H4 (cell line): ENCODE measurements at regions not wholly inside any gene's neighbourhood (a gene's known extent, or its start where the extent isn't known, plus 50 kb on each side); places are given as distances from the start of the nearest gene placed in this dataset.
"Not testable (repeated sequence)": the region's sequence is repeated elsewhere in the genome, so short reads cannot be mapped to it uniquely, and the experiment has no call there.

ENCODE experiments used
- DNase-seq: peaks from one replicate; pipeline ENCODE4 v3.0.0-alpha.2; 2015; ENCODE audit warnings: low spot score

DNA sequence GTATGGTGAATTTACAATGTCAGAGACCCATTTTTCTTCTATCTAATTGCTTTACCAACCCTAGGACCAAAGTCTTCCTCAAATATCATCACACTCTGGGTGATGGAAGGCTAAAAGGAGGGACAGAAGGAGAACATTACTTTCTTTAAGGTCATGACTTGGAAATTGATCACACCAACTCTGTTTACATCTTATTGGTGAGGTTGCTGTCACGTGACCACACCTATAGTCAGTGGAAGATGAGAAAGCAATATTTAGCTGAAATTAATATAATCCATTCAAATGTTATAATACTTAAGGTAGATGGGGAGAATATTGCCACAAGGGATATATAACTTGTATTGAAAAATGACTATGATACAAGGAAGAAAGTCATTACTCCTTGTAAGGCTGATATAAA, 183.6 kb upstream of the SMIM30 start:
- DNase-seq = no peak

DNA sequence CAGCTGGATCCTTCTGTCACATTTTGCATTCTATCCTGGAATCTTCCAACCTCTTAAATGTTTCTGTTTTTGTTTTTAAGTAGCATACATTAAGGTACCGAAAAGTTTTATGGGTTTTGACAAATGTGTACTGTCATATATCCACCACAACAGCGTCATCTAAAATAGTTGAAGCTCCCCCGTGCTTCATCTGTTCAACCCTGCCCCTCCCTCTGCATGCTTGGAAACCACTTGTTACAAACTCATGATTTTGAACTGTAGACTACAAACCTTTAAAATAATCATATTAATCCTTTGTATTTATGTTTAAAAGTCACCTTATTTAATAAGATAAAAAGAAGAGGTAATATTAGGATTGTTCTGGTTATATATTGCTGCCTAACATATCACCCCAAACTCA, 182.8 kb upstream of the SMIM30 start:
- DNase-seq = no peak

DNA sequence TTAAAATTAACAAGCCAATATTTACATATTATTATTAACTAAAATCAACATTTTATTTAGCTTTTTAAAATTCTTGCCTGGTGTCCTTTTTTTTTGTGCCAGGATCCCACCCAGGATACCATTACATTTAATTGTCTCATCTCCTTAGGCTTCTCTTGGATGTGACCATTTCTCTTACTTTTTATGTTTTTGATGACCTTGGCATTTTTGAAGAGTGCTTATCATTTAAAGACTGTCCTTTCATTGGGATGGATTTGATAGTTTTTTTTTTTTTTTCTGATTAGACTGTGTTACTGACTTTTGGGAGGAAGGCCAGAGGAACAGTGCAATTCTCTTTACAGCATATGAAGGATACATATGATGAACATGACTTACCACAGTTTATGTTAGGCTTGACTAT, 181.4 kb upstream of the SMIM30 start:
- DNase-seq = no peak

DNA sequence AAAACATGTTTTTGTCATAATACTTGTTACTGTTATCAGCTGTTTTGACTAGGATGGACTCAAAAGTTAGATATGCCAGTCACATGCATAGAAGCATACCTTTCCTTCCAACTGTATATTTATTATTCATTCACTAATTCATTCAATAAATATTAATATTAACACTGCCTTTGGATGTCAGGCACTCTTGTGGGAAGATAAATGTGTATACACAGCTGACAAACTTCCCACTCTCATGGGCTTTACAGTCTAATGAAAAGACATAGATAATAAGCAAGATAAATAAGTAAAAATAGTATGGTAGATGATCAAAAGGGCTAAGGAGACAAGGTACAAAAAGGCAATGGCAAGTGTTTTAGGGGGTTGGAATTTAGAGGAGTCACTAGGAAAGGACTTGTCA, 180.1 kb upstream of the SMIM30 start:
- no peak for DNase-seq

DNA sequence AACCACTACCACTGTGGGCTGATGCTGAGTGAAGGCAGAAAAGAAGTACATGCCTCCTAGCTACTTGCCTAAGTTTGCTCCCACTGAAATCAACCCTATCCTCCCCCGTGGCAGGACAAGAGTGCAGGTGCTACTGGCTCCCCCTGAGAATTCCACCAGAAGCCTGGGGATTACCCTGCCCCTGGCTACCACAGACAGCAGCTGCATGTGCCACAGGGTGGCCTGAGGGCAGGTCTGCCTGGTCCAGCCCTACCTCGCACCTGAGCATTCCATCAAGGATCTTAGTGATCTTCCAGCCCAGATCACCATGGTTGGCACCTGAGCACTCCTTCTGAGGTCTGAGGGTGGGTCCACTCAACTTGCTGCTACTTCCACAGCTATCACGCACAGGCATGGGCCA, 176.4 kb upstream of the SMIM30 start:
- no peak for DNase-seq

DNA sequence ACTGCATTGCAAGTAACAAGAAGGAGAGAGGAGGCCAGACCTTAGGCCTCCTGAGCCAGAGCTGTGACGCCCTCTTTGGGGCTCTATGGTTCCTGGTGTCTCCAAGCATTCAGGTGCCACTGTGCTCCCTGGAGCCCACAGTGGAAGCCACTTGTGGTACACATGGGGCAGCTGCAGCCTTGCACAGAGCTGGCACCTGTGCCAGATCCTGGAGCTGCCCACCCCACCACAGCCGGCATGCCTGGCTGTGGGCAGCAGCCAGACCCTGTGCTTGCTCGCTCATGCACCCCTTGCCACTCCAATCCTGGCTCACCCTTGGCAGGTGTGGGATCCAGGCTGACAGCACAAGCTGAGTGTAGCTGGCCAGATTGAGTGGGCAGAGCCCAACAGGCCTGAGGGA, 173.8 kb upstream of the SMIM30 start:
- no peak for DNase-seq

DNA sequence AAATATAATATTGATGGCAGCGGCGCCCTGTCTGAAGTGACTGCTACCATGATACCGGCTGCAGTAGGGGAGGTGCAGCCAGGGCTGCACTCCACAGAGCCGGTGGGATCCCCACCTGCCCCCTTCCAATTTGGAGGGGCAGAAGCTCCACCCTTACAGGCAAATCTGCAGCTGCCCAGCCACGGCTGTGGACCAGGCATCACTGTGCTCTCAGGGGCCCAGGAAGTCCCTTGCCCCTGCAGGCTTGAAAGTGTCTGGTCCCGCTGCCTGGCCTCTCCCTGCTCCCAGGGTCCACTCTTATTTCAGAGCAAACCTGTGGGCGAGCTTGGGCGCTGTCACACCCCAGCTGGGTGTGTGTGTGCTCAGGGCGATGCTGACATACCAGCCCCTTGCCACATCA, 172.7 kb upstream of the SMIM30 start:
- no peak for DNase-seq

DNA sequence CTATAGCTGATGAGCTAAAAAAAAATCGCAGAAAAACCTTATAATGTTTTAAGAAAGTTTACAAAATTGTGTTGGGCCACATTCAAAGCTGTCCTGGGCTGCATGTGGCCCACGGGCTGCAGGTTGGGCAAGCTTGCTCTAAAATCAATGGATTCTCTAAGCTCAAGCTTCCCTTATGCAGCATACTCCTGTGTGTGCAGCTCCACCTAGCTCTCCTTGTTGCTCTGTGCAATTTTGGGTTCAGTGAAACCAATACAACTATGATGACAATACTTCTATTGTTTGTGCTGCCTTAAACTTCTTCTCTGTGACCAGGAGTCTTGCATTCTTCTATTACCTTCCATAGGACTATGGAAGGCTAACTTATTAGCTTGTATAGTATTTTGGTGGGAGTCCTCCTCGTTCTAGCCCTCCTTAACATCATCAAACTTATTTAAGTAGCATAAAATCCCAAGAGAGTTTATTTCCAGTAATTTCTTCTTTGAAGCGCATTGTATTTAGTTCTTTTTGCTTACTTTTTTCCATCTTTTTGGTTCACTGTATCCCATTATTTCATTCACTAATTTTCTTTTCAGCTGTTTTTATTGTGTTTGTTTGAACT, 170.9 kb upstream of the SMIM30 start:
- peak; percentile 48 for DNase-seq

DNA sequence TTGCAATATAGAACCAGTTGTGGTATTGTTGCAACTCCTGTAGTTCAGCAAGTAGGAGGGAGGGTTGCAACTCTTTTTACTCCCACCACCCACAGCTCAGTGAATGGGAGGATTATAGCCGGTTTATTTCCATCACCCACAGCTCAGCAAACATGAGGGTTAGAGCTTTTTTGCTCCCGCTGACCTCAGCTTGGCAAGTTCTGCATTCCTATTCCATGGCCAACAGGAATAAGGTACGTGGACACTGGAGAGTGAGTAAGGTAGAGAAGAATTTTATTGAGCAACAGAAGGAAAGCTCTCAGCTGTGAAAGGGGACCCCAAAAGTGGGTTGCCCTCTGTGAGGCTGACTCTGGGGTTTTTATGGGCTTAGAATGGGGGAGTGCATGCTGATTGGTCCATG, 167.1 kb upstream of the SMIM30 start:
- DNase-seq = no peak

DNA sequence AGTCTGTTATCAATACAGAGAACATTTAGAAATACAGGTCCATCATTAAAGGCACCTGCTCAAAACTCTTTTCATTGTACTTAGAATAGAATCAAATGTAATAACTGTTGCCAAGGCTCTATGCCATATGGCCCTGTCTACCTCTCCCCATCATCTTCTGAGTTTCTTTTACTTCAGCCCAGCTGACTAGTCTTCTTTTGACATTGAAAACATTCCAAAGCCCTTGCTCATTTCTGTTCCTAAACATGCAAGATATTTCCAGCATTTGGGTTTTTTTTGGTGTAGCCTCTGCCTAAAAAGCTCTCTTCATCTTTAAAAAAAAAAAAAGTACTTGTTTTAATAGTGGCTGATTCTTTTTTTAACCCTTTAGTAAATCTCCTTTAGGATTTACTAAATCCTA, 165.5 kb upstream of the SMIM30 start:
- no peak for DNase-seq

DNA sequence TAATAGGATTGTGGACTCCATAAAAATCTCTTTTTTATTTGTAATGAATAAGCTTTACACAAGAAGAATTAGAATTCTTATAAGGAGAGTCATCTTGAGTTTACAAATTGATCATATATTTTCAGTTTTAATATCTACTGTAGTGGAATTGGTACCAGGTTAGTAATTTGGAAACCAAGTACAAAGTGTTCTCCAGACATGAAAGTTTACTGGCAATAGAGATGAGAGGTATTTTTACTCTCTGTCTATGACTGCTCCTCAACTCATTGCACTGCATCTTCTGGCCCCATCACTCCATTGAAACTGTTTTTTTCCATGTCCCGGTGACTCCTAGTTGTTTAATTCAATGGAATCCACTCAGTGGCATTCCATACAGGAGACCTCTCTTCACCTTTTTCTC, 164.5 kb upstream of the SMIM30 start:
- no peak for DNase-seq

DNA sequence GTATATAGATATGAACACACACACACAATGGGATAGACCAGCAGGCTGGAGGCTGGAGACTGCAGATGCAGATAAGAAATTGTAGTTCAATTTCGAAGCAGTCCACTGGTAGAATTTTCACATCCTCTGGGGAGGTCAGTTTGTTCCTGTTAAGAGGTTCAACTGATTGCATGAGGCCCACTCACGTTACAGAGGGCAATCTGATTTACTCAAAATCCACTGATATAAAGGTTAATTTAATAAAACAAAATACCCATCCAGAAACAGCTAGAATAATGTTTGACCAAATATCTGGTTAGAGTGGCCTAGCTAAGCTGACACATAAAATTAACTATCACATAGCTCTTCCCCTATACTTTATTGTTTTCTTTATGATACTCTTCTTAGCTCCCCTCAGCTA, 162.9 kb upstream of the SMIM30 start:
- DNase-seq = no peak

DNA sequence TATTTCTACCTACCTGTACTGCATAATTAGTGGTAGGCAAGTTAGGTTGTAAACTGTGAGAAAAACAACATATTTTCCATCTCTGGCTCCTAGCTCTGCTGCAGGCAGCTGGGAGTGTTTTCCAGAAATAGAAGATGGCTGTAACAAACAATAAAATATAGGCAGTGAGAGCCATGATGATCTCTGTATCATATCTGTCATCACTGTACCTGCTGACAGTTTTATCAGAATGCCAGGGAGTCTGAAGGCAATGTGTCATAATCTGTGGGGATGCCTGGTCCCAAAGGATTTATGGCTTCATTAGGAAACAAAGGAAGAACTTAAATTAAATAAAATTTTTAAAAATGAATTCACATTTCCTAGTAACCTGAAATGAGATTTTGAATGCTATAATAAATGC, 160.9 kb upstream of the SMIM30 start:
- no peak for DNase-seq

DNA sequence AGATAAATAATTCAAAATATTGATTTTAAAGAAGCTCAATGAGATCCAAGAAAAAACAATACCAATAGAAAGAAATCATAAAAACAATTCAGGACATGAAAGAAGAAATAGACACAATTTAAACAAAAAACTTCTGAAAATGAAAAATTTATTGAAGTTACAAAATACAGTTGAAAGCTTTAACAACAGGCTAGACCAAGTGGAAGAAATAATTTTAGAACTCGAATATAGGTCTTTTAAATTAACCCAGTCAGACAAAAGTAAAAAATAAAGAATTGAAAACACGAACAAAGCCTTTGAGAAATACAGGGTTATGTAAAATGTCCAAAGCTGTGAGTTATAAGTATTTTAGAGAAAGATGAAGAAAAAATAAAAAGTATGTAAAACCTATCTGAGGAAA, 152.4 kb upstream of the SMIM30 start:
- DNase-seq = no peak

DNA sequence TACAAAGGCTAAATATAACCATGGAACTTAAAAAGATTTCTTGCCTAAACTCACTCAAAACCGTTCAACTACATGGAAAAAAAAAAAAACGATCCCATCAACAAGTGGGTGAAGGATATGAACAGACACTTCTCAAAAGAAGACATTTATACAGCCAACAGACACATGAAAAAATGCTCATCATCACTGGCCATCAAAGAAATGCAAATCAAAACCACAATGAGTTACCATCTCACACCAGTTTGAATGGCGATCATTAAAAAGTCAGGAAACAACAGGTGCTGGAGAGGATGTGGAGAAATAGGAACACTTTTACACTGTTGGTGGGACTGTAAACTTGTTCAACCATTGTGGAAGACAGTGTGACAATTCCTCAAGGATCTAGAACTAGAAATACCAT, 151.2 kb upstream of the SMIM30 start:
- not testable (repeated sequence) for DNase-seq

DNA sequence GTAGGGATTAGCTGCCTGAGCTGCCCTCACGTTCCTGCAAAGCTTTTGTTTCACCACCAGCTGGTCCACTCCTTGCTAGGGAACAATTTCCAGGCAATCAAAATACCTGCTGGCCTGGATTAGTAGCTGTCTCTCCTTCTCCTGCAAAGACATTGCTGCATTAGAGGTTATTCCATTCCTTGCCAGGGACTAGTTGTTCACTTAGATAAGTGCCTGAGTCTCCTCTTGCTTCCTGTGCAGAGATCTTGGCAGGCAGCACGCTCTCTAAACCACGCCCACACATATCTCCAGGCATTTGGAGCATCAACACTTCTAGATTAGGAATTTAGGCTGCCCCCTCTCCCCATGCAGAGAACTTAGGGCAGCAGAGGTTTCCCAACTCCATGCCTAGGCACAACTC, 150.4 kb upstream of the SMIM30 start:
- DNase-seq = no peak

DNA sequence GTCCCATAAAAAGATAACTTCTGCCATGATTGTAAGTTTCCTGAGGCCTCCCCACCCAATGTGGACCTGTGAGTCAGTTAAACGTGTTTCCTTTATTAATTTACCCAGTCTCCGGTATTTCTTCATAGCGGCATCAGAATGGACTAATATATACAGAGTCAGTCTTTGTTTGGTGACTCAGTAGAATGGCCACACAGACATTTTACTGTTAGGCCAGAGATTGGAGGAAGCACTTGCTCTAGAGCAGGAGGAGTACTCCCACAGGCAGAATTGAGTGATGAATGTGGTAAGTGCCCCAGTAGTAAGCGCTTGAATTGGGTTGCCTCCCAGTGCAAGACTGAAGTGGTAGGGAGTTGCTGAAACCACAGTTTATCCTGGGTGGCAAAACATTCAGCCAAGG, 149.5 kb upstream of the SMIM30 start:
- peak; percentile 84 for DNase-seq

DNA sequence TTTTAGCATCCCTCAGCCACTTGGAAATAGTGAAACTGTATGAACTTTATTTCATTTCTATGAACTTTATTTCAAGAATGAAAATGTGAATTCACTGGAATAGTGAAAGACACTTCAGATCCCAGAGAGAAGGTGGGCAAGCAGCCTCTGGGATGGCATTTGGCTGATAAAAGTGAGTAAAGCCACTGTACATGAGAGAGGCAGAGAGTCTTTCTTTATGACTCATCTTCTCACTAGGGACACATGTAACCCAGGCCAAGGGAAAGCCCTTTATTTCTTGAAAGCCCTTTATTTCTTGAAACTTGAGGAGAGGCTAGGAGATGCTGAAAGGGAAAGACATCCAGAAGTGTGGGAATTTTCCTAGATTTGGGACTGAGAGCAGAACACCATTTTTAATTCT, 148.9 kb upstream of the SMIM30 start:
- peak; percentile 22 for DNase-seq

DNA sequence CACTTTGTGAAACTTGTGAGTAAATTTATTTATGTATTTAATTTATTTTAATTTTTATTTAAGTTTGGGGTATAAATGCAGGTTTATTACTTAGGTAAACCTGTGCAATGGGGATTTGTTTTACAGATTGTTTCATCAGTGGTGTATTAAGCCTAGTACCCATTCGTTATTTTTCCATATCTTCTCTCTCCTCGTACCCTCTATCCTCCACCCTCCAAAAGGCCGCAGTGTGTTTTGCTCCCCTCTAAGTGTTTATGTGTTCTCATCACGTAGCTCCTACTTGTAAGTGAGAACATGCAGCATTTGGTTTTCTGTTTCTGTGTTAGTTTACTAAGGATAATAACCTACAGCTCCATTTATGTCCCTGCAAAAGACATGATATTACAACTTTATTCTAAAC, 145.4 kb upstream of the SMIM30 start:
- DNase-seq = no peak

DNA sequence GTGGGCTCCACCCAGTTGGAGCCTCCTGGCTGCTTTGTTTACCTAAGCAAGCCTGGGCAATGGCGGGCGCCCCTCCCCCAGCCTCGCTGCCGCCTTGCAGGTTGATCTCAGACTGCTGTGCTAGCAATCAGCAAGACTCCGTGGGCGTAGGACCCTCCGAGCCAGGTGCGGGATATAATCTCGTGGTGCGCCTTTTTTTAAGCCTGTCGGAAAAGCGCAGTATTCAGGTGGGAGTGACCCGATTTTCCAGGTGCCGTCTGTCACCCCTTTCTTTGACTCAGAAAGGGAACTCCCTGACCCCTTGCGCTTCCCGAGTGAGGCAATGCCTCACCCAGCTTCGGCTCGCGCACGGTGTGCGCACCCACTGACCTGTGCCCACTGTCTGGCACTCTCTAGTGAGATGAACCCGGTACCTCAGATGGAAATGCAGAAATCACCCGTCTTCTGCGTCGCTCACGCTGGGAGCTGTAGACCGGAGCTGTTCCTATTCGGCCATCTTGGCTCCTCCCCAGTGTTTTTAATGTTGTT, 144.9 kb upstream of the SMIM30 start:
- DNase-seq = not testable (repeated sequence)

DNA sequence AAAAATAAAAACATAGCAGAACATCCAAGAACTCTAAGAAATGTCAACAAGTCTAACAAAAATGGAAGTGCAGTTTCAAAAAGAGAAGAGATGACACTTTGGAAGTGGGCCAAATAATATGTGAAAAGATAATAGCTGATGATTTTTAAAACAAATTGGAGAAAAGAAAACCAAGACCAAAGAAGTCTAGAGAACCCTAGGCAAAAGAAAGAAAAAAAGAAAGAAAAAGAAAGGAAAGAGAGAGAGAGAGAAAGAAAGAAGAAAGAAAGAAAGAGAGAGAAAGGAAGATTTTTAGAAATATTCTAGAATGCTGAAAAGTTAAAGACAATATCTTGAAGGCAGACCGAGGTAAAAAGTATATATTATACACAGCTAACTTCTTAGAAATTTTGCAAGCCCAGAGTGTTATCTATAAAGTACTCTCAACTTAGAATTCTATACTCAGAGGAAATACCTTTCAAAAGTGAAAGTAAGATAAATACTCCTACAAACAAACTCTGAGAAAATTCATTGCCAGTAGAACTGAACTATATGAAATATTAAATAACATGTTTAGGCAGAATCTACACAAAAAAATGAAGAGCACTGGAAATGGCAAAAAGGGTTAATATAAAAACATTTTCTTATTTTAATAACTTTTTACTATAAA, 138.7 kb upstream of the SMIM30 start:
- no peak for DNase-seq

DNA sequence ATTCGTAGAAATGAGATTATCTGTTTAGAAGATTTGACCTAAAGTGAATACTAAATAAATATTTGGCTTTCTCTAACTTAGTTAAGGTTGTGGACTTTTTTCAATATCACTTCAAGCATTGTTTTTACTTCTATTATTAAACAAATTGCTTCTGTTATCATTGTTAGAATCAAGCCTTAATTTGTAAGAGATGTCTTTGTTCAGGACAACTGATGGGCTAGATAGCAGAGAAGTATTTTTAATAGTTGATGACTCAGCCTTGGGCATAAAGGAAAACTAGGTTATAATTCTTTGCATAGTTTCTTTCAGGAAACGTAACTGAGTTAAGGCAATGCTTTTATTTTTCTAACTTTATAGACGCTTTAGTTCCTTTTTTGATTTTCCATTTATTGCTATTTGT, 128.8 kb upstream of the SMIM30 start:
- DNase-seq = no peak

DNA sequence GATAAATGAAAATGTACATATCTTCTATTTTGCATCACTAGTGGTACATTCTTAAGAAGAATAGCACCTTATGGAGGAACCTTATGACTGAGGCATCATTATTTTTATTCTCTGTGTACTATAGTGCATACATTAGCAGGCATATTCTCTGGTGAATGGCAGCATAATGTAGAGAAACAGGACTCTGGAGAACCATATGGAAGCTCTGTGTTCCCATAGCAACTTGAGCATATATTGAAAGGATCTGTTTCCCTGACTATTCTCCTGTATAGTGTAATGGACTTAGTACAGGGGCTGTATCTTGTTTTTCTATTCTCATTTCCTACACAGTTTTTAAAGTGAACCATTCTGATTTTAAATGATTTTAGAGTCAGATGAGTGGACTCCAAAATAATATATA, 128.4 kb upstream of the SMIM30 start:
- DNase-seq = no peak

DNA sequence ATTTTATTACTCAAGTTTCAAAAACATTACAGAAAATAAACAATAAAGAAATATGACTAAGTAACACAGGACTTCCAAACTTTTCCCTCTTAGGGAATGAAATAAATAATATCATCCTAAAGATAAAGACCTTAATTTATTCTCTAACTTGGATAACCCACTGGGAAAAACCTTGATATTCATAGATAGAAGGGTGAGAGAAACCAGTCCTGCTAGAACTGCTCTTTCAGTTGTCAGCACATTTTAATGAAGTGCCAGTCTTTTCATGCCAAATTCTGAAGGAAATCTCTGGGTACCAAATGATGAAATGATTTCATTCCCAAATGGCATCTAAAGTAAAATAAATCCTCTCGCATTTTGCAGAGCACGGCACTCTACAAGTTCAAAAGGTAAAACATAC, 114.5 kb upstream of the SMIM30 start:
- DNase-seq = no peak
